OCI-LY3 (cell line): ENCODE measurements at regions not wholly inside any gene's neighbourhood (a gene's known extent, or its start where the extent isn't known, plus 50 kb on each side); places are given as distances from the start of the nearest gene placed in this dataset.

Source experiments
- H2AFZ ChIP-seq: fragments of 200-600, 300-600 bp; shearing (Covaris generic); 2 replicates; pipeline ENCODE4 v1.6.0; 2014; ENCODE audit warnings: antibody characterized with exemption, low read depth, low read length
- H3K27ac ChIP-seq: fragments of 200-600, 300-600 bp; sonication (generic); 2 replicates; pipeline ENCODE4 v1.5.1; 2014; ENCODE audit warnings: mild to moderate bottlenecking, low read length, moderate library complexity, mixed read lengths
- H3K27me3 ChIP-seq: fragments of 200-600, 300-600 bp; sonication (generic); 2 replicates; pipeline ENCODE4 v1.6.1; 2014; ENCODE audit warnings: low read depth, low read length, mixed read lengths
- H3K36me3 ChIP-seq: fragments of 200-600, 300-600 bp; sonication (generic); replicated peaks from 2 replicates; pipeline ENCODE3; 2014; ENCODE audit warnings: low read depth, low read length, mixed read lengths
- H3K4me1 ChIP-seq: fragments of 300-600, 200-600 bp; sonication (generic); 2 replicates; pipeline ENCODE4 v1.6.1; 2014; ENCODE audit warnings: low read length, mixed read lengths
- H3K4me2 ChIP-seq: fragments of 200-600, 300-600 bp; sonication (generic); 2 replicates; pipeline ENCODE4 v1.6.1; 2014; ENCODE audit warnings: low read length, mixed read lengths
- H3K4me3 ChIP-seq: fragments of 300-600, 200-600 bp; sonication (generic); 2 replicates; pipeline ENCODE4 v1.5.1; 2014; ENCODE audit warnings: antibody characterized with exemption, mild to moderate bottlenecking, low read length, moderate library complexity
- H3K79me2 ChIP-seq: fragments of 300-600, 200-600 bp; shearing (Covaris generic); 2 replicates; pipeline ENCODE4 v1.6.1; 2014; ENCODE audit warnings: mild to moderate bottlenecking, low read length, mixed read lengths
- H3K9ac ChIP-seq: fragments of 300-600, 200-600 bp; shearing (Covaris generic); 2 replicates; pipeline ENCODE4 v1.6.0; 2014; ENCODE audit warnings: mild to moderate bottlenecking, low read length, moderate library complexity
- H3K9me3 ChIP-seq: fragments of 200-600, 300-600 bp; shearing (Covaris generic); 2 replicates; pipeline ENCODE4 v1.6.1; 2014; ENCODE audit warnings: low read length, mixed read lengths; ENCODE audit not compliant: insufficient read depth
- H4K20me1 ChIP-seq: fragments of 200-600, 300-600 bp; sonication (generic); 2 replicates; pipeline ENCODE4 v1.6.1; 2016; ENCODE audit warnings: low read length, mixed read lengths; ENCODE audit not compliant: insufficient read depth
- EZH2phosphoT487 ChIP-seq: fragments of 200-600 bp; shearing (Covaris generic); IDR thresholded peaks from 2 replicates; pipeline ENCODE4 v1.6.1; 2018; ENCODE audit warnings: antibody characterized with exemption, mixed run types, low read depth
- TF ChIP-seq, protein P1 (sequence below): fragments of 200-600, 300-600 bp; sonication (generic); IDR thresholded peaks from 2 replicates; pipeline ENCODE4 v1.5.1; 2014; ENCODE audit warnings: antibody characterized with exemption, low read length, low read depth

DNA sequence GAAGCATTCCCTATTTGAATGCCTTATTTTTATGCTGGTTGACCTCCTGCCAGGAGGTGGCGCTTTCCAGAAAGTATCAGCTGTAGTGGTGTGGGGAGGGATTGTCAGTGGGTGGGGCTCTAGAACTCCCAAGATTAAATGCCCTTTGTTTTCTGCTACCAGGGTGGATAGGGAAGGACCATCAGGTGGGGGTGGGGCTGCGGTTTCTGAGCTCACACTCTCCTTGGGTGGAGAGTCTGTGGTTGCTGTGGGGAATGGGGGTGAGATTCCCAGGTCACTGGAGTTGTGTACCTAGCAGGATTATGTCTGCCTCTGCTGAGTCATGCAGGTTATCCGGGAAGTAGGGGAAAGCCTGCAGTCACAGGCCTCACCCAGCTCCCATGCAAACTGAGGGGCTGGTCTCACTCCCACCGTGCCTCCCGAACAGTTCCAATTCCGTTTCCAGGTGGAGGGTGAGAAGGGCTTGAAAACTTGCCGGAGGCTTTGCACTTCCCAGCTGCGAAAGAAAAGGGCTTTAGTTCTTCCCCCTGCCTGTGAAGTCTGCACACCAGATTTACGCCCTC is 68.3 kb downstream of the ALG10B start:
- H3K4me3 ChIP-seq, result no peak overlapping the region
- no peaks in the 10 kb centered on the region for H3K36me3 ChIP-seq
- no peak overlapping the region for H3K9ac ChIP-seq
- H3K79me2 ChIP-seq, result no peaks in the 10 kb centered on the region
- H2AFZ ChIP-seq, result no peak overlapping the region
- H3K4me2 ChIP-seq, result no peak overlapping the region
- peaks cover 12% of the 10 kb centered on the region for H3K4me1 ChIP-seq
- H3K9me3 ChIP-seq, result no peaks in the 10 kb centered on the region
- H4K20me1 ChIP-seq, result no peaks in the 10 kb centered on the region
- no peaks in the 10 kb centered on the region for H3K27me3 ChIP-seq
- TF ChIP-seq EZH2phosphoT487, result no peak
- TF ChIP-seq, protein P1, sequence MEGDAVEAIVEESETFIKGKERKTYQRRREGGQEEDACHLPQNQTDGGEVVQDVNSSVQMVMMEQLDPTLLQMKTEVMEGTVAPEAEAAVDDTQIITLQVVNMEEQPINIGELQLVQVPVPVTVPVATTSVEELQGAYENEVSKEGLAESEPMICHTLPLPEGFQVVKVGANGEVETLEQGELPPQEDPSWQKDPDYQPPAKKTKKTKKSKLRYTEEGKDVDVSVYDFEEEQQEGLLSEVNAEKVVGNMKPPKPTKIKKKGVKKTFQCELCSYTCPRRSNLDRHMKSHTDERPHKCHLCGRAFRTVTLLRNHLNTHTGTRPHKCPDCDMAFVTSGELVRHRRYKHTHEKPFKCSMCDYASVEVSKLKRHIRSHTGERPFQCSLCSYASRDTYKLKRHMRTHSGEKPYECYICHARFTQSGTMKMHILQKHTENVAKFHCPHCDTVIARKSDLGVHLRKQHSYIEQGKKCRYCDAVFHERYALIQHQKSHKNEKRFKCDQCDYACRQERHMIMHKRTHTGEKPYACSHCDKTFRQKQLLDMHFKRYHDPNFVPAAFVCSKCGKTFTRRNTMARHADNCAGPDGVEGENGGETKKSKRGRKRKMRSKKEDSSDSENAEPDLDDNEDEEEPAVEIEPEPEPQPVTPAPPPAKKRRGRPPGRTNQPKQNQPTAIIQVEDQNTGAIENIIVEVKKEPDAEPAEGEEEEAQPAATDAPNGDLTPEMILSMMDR, result no peak
- no peak overlapping the region for H3K27ac ChIP-seq

DNA sequence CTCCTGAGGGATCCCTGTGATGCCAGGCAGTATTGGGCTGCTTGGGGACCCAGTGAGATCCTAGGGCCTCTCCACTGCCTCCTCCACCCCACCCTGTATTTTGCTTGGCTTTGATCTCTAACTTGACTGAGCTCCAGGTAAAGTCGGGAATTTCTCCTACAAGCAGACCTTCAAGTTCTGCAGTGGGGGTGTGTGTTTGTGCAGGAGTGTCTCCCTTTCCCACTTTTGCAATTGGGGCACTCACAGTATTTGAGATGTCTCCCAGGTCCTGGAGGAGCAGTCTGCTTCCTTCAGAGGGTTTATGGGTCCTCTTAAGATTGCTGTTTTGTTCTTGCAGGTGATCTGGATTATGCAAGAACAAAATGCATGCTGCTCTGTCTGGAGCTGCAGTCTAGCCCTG is 68.9 kb downstream of the ALG10B start:
- Histone ChIP-seq H3K9me3 (no peaks in the 10 kb centered on the region), H3K27me3 (no peaks in the 10 kb centered on the region), H3K27ac (no peak overlapping the region), H3K4me3 (no peak overlapping the region), H2AFZ (no peak overlapping the region), H3K4me1 (peaks cover 12% of the 10 kb centered on the region), H3K79me2 (no peaks in the 10 kb centered on the region), H3K36me3 (no peaks in the 10 kb centered on the region), H4K20me1 (no peaks in the 10 kb centered on the region), H3K9ac (no peak overlapping the region), H3K4me2 (no peak overlapping the region)
- TF ChIP-seq, protein P1, result no peak
- TF ChIP-seq EZH2phosphoT487, result no peak

DNA sequence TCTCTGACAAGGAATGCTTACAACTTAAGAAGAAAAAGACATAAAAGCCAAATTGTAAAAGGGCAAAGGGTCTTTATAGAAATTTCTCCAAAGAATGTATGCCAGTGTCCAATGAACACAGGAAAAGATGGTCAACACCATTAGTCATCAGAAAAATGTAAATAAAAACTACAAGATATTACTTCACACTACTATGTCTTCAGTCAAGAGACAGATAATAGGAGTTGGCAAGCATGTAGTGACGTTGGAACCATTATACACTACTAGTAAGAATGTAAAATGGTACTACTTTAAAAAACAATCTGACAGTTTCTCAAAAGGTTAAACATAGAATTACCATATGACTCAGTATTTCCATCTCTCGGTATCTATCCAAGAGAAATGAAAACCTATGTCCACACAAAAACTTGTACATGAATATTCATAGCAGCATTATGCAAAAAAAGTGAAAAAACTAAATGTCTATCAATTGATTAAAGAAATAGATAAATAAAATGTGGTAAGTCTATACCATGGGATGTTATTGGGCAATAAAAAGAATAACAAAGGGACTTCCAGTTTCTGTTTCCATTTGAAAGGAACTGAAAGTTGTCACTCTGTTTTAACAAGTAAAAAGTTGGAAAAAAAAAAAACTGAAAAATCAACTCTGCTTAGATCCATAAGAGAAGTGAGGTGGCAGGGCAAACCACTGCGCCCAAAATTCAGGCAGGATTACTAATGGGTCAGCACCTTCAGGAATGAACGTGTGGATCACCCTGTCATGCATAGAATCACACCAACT is 69.8 kb downstream of the ALG10B start:
- H3K27ac ChIP-seq, result no peak overlapping the region
- H3K4me1 ChIP-seq, result peaks cover 12% of the 10 kb centered on the region
- no peak overlapping the region for H2AFZ ChIP-seq
- H3K4me2 ChIP-seq, result peak overlapping the region; percentile 37
- H3K9me3 ChIP-seq, result no peaks in the 10 kb centered on the region
- H3K9ac ChIP-seq, result no peak overlapping the region
- TF ChIP-seq EZH2phosphoT487, result no peak
- TF ChIP-seq, protein P1, result no peak
- no peaks in the 10 kb centered on the region for H3K36me3 ChIP-seq
- no peaks in the 10 kb centered on the region for H4K20me1 ChIP-seq
- peak overlapping the region; percentile 35; the same call in 1 of the 2 replicates for H3K4me3 ChIP-seq
- no peaks in the 10 kb centered on the region for H3K79me2 ChIP-seq
- no peaks in the 10 kb centered on the region for H3K27me3 ChIP-seq

DNA sequence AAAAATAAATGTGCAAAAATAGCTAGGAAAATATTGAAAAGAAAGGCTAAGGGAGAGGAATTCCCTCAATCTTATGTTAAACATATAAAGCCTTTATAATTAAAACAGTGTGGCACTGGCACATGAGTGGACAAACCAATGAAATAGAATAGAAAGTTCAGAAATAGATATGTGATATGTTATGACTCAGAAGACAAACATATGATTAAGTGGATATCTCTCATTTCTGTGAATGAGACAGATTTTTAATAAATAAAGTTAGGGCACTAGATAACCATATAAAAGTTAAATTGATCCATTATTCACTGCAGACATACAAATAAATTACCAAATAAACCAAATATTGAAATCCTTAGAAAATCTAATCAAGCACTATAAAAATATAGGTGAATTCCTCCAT is 73.0 kb downstream of the ALG10B start:
- Histone ChIP-seq H3K4me2 (no peak overlapping the region), H3K4me3 (no peak overlapping the region), H3K27ac (no peak overlapping the region), H3K36me3 (no peaks in the 10 kb centered on the region), H3K4me1 (peaks cover 17% of the 10 kb centered on the region), H3K79me2 (no peaks in the 10 kb centered on the region), H3K9me3 (no peaks in the 10 kb centered on the region), H3K27me3 (no peaks in the 10 kb centered on the region), H4K20me1 (no peaks in the 10 kb centered on the region), H2AFZ (no peak overlapping the region), H3K9ac (no peak overlapping the region)
- TF ChIP-seq EZH2phosphoT487, result no peak
- TF ChIP-seq, protein P1, result no peak
